ENCODE measurements at regions not wholly inside any gene's neighbourhood (a gene's known extent, or its start where the extent isn't known, plus 50 kb on each side); places are given as distances from the start of the nearest gene placed in this dataset.

DNA sequence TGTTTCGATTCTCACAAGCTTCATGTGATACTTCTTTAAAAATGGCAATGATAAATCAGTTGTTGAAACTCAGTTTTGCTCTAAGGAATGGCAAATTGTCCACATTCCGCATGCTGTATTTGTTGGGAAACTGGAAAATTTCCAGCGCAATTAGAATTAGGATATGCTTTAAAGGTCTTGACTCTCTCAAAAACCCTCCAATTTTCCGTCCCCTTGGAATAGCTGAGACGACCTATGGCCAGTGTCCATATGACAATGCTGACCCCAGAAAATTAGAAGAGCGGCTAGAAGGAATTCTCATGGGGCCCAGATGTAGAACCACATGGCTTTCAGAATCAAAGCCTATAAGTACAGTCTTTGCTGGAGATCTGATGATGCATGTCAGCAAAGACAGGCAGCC is 170.8 kb downstream of the TMEM18 start:
- Mint-ChIP-seq H3K4me1 (peaks cover 0 to 2% (median 0%) of the 10 kb centered on the region in 3 donors), H3K27me3 (no peaks in the 10 kb centered on the region), H3K36me3 (no peaks in the 10 kb centered on the region), H3K4me3 (no peak overlapping the region), H3K9me3 (no peaks in the 10 kb centered on the region), H3K27ac (no peak overlapping the region)

DNA sequence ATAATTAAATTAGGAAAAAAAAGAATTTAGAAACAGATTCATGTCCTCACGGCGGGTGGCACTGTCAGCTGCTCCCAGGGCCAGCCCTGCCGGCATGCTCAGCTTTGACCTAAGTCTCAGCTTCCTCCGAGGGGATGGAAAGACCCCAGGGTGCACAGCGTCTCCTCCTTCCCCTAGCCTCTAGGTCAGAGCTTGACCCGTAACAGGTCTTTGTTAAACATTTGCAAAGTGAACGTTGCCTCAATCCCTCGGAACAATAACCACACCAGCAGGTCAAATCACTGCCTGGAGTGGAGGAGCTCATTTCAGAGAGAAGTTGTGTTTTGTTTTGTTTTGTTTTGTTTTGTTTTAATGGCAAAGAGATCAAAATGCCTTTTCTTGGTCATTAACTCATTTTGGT is 171.3 kb downstream of the TMEM18 start:
- Mint-ChIP-seq H3K9me3 (no peaks in the 10 kb centered on the region), H3K27ac (no peak overlapping the region), H3K27me3 (peaks cover 2% of the 10 kb centered on the region)

DNA sequence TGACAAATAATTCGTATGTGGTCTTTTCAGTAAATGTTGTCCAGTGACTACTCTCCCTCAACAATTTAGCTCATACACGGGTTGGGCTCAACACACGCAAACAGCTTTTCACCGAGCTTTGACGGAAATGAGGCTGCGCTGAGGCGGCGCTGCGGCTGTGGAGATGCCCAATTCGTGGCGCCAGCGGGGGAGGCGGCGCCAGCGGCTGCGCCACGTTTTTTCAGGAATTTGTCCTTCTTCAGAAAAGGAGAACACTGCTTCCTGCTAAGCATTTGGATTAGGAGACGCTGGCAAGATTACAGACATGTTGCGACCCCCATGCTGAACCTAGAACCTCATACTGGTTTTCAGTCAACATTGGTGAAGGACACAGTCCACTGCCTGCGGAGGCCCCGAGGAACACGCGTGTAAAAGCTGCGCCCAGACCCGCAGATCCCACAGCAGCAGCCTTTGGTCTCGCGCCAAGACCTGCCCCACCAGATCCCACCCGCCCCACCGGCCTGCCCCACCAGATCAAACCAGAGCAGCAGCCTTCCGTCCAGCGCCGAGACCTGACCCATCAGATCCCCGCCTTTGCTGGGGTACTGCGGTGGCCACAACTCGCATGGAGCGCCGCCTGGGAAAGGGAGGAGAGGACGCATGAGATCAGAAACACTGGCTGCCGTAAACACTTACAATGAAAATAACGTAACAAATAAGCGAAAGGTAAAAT is 173.8 kb downstream of the TMEM18 start:
- Mint-ChIP-seq H3K4me3 (no peak overlapping the region), H3K27me3 (peaks cover 2% of the 10 kb centered on the region), H3K27ac (no peak overlapping the region), H3K4me1 (peaks cover 0 to 2% (median 0%) of the 10 kb centered on the region in 3 donors), H3K9me3 (no peaks in the 10 kb centered on the region), H3K36me3 (no peaks in the 10 kb centered on the region)

More for the DNA sequence above, 171.3 kb downstream of the TMEM18 start:
- Mint-ChIP-seq H3K4me3 (no peak overlapping the region), H3K4me1 (peaks cover 0 to 2% (median 0%) of the 10 kb centered on the region in 3 donors), H3K36me3 (no peaks in the 10 kb centered on the region)

DNA sequence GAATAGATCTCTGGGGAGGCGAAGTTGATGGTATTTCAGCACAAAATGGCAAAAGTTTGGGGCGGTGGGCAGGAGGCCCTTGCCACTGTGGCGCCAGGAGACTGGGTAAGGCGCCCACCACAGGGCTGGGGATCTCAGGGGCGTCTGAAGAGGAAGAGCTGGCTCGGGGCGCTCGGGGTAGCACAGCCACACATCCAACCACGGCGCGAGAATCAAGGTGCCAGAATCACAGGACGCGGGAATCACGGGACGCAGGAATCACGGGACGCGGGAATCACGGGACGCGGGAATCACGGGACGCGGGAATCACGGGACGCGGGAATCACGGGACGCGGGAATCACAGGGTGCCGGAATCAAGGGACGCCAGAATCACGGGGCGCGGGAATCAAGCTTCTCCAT is 174.4 kb downstream of the TMEM18 start:
- H3K27me3 Mint-ChIP-seq, result peaks cover 2% of the 10 kb centered on the region
- H3K36me3 Mint-ChIP-seq, result no peaks in the 10 kb centered on the region
- peaks cover 0 to 2% (median 0%) of the 10 kb centered on the region in 3 donors for H3K4me1 Mint-ChIP-seq
- no peaks in the 10 kb centered on the region for H3K9me3 Mint-ChIP-seq
- no peak overlapping the region for H3K27ac Mint-ChIP-seq
- no peak overlapping the region for H3K4me3 Mint-ChIP-seq

DNA sequence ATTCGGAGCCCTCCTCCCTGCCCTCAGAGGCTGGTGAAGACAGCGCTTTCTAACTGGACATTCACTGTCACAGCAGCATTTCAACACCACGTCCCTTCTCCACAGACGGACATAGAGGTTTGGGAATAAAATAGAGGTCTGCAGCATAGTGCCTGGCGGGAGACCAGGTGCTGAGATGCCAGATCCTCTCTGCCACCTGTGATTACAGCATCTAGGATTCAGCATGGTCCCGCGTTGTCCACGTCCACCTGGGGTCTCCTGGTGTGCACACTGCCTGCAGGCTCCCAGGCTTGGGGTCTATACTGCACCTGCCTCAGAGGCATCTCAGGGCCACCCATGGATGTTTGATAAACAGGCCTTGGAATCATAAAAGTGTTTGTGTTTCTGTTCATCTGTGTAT is 175.5 kb downstream of the TMEM18 start:
- Mint-ChIP-seq H3K4me1 (peaks cover 0 to 5% (median 0%) of the 10 kb centered on the region in 3 donors), H3K27me3 (peaks cover 2% of the 10 kb centered on the region)

DNA sequence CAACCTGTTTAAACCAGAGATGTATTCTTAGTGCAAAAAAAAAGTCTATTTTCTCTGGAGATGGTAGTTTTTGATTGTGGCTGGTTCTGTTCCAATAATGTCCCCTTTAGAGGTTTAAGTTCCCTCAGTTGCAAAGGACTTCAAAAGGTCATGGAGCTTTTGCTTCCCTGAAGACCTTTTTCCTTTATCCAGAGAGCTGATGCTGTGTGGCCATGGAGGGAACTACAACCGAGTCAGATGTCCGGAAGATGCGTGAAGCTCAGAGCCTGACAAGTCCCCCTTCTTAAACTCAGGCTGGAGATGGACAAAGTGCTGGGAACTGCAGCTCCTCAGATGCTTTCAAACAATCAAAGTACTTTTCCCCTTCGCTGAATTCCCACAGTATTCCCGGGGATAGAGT is 176.1 kb downstream of the TMEM18 start:
- Mint-ChIP-seq H3K27me3 (peaks cover 2% of the 10 kb centered on the region), H3K9me3 (no peaks in the 10 kb centered on the region), H3K27ac (no peak overlapping the region), H3K36me3 (no peaks in the 10 kb centered on the region), H3K4me3 (no peak overlapping the region), H3K4me1 (peaks cover 0 to 5% (median 0%) of the 10 kb centered on the region in 3 donors)

More for the DNA sequence above, 175.5 kb downstream of the TMEM18 start:
- no peaks in the 10 kb centered on the region for H3K9me3 Mint-ChIP-seq
- H3K36me3 Mint-ChIP-seq, result no peaks in the 10 kb centered on the region
- H3K27ac Mint-ChIP-seq, result no peak overlapping the region
- no peak overlapping the region for H3K4me3 Mint-ChIP-seq

DNA sequence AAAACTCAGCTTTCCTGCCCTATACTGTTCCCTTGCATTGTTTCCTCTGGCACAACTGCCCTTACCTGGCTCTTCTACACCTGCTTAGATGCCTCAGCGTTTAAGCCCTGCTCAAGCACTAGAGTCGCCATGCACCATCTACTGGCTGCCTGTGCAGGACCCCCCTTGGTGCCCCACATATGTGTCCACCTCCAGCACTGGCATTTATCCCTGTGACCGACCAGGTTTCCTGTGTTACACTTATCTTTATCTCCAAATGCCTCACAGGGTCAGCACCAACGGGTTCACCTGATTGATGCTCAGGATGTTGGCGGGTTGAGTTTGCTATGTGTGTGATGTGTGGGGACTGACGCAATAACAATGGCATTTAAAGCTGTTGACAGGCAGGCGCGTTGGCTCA is 177.5 kb downstream of the TMEM18 start:
- H3K36me3 Mint-ChIP-seq, result no peaks in the 10 kb centered on the region
- H3K9me3 Mint-ChIP-seq, result no peaks in the 10 kb centered on the region
- no peak overlapping the region for H3K27ac Mint-ChIP-seq
- H3K27me3 Mint-ChIP-seq, result peaks cover 2% of the 10 kb centered on the region
- peaks cover 0 to 2% (median 0%) of the 10 kb centered on the region in 3 donors for H3K4me1 Mint-ChIP-seq
- no peak overlapping the region for H3K4me3 Mint-ChIP-seq

DNA sequence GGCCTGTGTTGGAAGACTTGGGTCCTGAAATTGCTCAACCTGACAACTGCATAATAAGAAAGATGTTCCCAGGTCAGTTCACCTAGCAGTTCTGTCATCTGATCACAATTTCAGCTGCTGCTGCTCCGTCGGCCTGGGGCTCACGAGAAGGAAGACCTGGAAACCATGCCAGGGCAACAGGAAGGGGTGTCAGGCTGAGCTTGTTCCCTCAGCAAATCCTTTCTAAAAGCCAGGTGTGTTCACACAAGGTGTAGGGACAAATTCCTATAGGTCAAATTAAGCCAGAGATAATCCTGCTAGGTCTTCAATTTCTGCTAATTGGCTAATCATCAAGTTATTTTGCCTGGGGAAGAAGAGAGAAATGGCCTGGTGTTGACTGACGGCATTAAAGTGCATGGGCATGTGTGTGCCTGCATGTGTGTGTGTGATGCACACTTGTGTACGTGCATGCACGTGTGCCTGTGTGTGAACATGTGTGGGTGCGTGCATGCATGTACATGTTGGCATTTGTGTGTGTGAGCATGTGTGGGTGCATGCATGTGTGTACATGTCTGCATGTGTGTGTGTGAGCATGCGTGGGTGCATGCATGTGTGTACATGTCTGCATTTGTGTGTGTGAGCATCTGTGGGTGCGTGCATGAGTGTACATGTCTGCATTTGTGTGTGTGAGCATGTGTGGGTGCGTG is 178.6 kb downstream of the TMEM18 start:
- H3K27ac Mint-ChIP-seq, result no peak overlapping the region
- H3K4me1 Mint-ChIP-seq, result peaks cover 0 to 3% (median 0%) of the 10 kb centered on the region in 3 donors
- H3K4me3 Mint-ChIP-seq, result peak overlapping the region in 1 of 4 donors; percentile 36
- no peaks in the 10 kb centered on the region for H3K36me3 Mint-ChIP-seq
- peaks cover 2% of the 10 kb centered on the region for H3K27me3 Mint-ChIP-seq
- peaks cover 0 to 3% (median 0%) of the 10 kb centered on the region in 3 donors for H3K9me3 Mint-ChIP-seq

DNA sequence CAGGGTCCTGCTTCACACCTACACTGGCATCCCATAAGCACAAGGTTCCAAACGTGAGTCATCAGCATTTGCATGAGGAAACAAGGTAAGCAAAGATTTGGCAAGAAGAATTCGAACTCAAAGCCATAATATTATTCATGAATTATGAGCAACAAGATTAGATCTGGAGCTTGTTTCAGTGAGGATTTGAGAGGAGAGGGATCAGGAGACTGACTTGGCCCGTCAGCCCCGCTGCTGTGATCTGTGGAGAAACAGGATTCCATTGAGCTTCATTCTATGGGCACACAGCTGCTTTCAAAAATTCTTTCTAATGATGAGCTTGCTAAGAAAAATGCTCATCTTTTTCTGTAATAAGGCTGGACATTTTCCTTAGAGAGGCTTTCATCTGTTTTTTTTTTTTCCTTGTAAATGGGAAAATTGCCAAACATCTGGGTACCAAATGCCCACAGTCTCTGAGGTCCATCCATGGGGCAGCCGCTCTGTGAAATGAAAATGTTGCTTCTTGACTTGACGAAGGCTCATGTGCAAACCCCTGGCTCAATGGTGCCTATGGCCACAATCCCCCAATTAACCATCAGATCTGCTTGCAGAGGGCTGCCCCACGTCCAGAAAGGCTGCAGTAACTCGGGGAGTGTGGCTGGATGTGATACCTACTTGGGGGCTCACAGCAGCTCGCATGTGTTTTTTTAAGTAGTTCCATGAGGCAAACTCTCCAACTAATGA is 179.3 kb downstream of the TMEM18 start:
- peaks cover 2% of the 10 kb centered on the region for H3K27me3 Mint-ChIP-seq
- peaks cover 0 to 3% (median 0%) of the 10 kb centered on the region in 3 donors for H3K4me1 Mint-ChIP-seq

DNA sequence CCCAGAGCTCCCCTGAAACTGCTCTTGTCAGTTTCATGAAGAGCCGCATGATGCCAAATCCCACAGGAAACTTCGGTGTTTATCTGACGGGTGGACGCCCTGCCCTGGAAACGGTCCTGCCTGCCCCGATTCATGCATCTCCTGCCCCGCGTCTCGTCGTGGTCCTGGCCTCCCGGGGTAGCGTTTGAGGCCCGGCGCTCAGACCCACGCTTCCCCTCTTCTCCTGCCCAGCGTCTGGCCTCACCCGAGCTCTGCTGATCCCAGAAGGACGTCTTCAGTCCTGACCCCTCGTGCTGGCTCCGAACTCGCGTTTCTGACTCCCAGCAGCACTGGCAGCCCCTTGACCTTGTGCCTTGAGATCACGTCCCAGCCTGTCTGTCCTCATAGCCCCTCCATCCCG is 180.5 kb downstream of the TMEM18 start:
- Mint-ChIP-seq H3K9me3 (peaks cover 0 to 3% (median 0%) of the 10 kb centered on the region in 3 donors), H3K27me3 (peaks cover 9% of the 10 kb centered on the region), H3K36me3 (no peaks in the 10 kb centered on the region), H3K4me1 (peaks cover 0 to 3% (median 0%) of the 10 kb centered on the region in 3 donors), H3K27ac (peak overlapping the region in 1 of 3 donors; percentile 62), H3K4me3 (peak overlapping the region in 1 of 4 donors; percentile 37)

More for the DNA sequence above, 179.3 kb downstream of the TMEM18 start:
- Mint-ChIP-seq H3K36me3 (no peaks in the 10 kb centered on the region), H3K27ac (no peak overlapping the region), H3K4me3 (no peak overlapping the region), H3K9me3 (peaks cover 0 to 3% (median 0%) of the 10 kb centered on the region in 3 donors)

DNA sequence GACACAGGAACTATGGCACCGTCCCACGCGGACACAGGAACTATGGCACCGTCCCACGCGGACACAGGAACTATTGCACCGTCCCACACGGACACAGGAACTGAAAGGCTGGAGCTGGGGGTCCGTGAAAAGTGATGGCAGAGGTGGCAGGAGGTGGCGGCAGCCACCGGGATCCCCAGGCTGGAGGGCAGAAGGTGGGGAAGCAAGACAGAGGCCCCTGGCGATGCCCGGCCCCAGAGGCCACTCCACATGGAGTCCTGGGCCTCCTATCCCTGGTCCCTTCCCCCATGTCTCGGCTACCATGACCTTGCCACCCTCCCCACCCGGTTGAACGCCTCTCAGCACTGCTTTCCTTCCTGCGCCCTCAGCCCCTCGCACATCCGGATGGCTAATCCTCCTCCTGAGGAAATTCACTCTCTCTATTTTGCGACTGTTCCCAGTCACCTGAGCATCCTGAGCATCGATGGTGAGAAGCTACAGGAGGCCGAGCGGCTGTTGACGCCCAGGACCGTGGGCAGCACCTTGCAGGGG is 181.4 kb downstream of the TMEM18 start:
- Mint-ChIP-seq H3K9me3 (peaks cover 0 to 3% (median 0%) of the 10 kb centered on the region in 3 donors), H3K27ac (no peak overlapping the region), H3K36me3 (no peaks in the 10 kb centered on the region), H3K27me3 (peaks cover 6% of the 10 kb centered on the region), H3K4me3 (no peak overlapping the region), H3K4me1 (peaks cover 0 to 3% (median 0%) of the 10 kb centered on the region in 3 donors)

DNA sequence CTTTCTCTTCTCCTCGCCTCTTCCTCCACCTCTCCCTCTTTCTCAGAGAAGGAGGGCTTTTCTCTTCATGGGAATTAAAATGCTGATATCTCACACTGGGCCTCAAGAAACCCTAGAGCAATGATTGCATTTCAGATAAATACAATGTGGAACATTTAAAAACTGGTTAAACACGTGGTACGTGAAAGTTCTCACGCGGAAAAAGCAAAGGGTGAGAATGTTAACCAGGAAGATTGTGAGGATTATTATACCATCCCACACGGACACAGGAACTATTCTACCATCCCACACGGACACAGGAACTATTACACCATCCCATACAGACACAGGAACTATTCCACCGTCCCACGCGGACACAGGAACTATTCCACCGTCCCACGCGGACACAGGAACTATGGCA is 182.4 kb downstream of the TMEM18 start:
- no peak overlapping the region for H3K4me3 Mint-ChIP-seq
- H3K27me3 Mint-ChIP-seq, result peaks cover 8% of the 10 kb centered on the region
- H3K4me1 Mint-ChIP-seq, result peaks cover 0 to 3% (median 0%) of the 10 kb centered on the region in 3 donors
- H3K27ac Mint-ChIP-seq, result no peak overlapping the region
- peaks cover 0 to 3% (median 0%) of the 10 kb centered on the region in 3 donors for H3K9me3 Mint-ChIP-seq
- H3K36me3 Mint-ChIP-seq, result no peaks in the 10 kb centered on the region

DNA sequence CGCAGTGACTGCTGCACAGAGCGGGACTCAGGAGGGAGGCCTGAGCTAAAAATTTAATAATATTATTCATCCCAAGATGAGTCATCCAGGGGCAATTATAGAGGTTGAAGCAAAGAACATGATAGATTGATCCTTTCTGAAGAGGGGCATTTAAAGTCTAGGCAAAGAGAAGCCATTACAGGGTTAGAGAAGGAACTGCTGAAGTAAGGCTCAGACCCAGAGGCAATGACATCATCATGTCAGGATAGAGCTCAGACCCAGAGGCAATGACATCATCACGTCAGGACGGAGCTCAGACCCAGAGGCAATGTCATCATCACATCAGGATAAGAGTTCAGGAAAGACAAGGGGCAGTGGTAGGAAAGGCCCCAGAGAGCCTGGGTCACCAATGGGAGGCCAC is 184.0 kb downstream of the TMEM18 start:
- peaks cover 0 to 3% (median 0%) of the 10 kb centered on the region in 3 donors for H3K4me1 Mint-ChIP-seq
- peaks cover 8% of the 10 kb centered on the region for H3K27me3 Mint-ChIP-seq
- peaks cover 0 to 3% (median 0%) of the 10 kb centered on the region in 3 donors for H3K9me3 Mint-ChIP-seq
- H3K4me3 Mint-ChIP-seq, result no peak overlapping the region
- no peaks in the 10 kb centered on the region for H3K36me3 Mint-ChIP-seq
- no peak overlapping the region for H3K27ac Mint-ChIP-seq

DNA sequence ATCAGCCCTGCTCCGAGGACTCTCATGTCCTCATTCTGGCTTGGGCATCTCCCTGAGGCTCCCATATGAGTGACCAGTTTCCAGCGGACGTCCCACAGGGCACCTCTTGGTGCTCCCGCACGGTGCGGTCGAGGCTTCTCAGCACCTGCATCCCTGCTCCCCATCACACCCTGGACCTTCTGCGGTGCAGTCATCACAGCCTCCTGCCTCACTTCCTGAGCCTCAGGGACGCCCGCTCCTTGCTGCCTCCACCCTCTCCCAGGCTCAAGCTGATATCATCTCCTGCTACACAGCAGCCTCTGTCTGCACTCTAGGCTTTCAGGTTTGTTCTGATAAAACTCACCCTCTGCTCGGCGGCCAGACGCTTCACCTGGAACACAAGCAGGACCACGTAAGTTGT is 185.0 kb downstream of the TMEM18 start:
- peaks cover 0 to 3% (median 0%) of the 10 kb centered on the region in 3 donors for H3K9me3 Mint-ChIP-seq
- no peak overlapping the region for H3K27ac Mint-ChIP-seq
- peaks cover 0 to 3% (median 0%) of the 10 kb centered on the region in 3 donors for H3K4me1 Mint-ChIP-seq
- H3K27me3 Mint-ChIP-seq, result peaks cover 8% of the 10 kb centered on the region
- H3K36me3 Mint-ChIP-seq, result no peaks in the 10 kb centered on the region
- no peak overlapping the region for H3K4me3 Mint-ChIP-seq

DNA sequence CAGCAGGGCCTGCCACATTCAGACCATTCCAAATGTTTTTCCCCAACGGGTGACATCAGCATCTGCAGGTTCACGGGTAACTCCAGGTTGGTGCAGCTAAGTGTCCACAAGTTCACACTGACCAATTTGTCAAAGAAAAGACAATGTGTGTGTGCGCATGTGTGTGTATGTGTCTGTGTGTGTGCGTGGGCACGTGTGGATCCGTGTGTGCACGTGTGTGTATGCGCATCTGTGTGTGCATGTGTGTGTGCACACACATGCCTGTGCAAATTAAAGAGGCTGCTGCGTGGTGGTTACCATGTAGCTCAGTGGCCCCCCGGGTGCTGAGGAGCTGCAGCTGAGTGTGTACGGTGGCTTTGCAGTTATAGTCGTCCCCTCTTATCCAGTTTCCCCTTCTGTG is 187.4 kb downstream of the TMEM18 start:
- Mint-ChIP-seq H3K36me3 (no peaks in the 10 kb centered on the region), H3K27ac (no peak overlapping the region), H3K9me3 (peaks cover 0 to 3% (median 0%) of the 10 kb centered on the region in 3 donors), H3K4me3 (no peak overlapping the region), H3K4me1 (peaks cover 0 to 1% (median 0%) of the 10 kb centered on the region in 3 donors), H3K27me3 (peaks cover 8% of the 10 kb centered on the region)

Measured in IgD-negative memory B cell (primary cell).